Spleen (tissue), 11 donors: ENCODE measurements at regions not wholly inside any gene's neighbourhood (a gene's known extent, or its start where the extent isn't known, plus 50 kb on each side); places are given as distances from the start of the nearest gene placed in this dataset.

ENCODE experiments used
- DNase-seq: peaks from one replicate; pipeline ENCODE4 v3.0.0-alpha.2; 2020
- H3K27ac ChIP-seq, 8 donors: fragments of 200-600 bp; sonication (generic) in 7 of 8; 1 replicate in 4 of 8; 2 replicates in 4 of 8; pipeline versions ENCODE4 v1.5.0 to v1.8.0; 2016 to 2021; ENCODE audit warnings: inconsistent platforms in 4 of 8, mild to moderate bottlenecking in 4 of 8, moderate library complexity in 1 of 8
- H3K27me3 ChIP-seq, 7 donors: fragments of 200-600 bp; sonication (generic) in 6 of 7; replicated peaks in 1 of 7; 1 replicate in 4 of 7; 2 replicates in 3 of 7; pipeline versions ENCODE4 v1.5.0 to v1.8.0; 2016 to 2021; ENCODE audit warnings: inconsistent platforms in 3 of 7, mild to moderate bottlenecking in 1 of 7
- H3K36me3 ChIP-seq, 6 donors: fragments of 200-600 bp; sonication (generic) in 5 of 6; 1 replicate in 4 of 6; 2 replicates in 2 of 6; pipeline versions ENCODE4 v1.5.0 to v1.8.0; 2016 to 2021; ENCODE audit warnings: inconsistent platforms in 2 of 6
- H3K4me1 ChIP-seq, 6 donors: fragments of 200-600 bp; sonication (generic) in 5 of 6; 1 replicate in 3 of 6; 2 replicates in 3 of 6; pipeline versions ENCODE4 v1.5.0 to v1.8.0; 2016 to 2021; ENCODE audit warnings: inconsistent platforms in 3 of 6
- H3K4me3 ChIP-seq, 8 donors: fragments of 200-600 bp; sonication (generic) in 7 of 8; 1 replicate in 4 of 8; 2 replicates in 4 of 8; pipeline versions ENCODE4 v1.5.0 to v1.8.0; 2016 to 2021; ENCODE audit warnings: inconsistent platforms in 4 of 8, mild to moderate bottlenecking in 4 of 8, moderate library complexity in 2 of 8
- H3K9me3 ChIP-seq, 8 donors: fragments of 200-600 bp; sonication (generic) in 7 of 8; 1 replicate in 4 of 8; 2 replicates in 4 of 8; pipeline versions ENCODE4 v1.5.0 to v1.8.0; 2016 to 2021; ENCODE audit warnings: inconsistent platforms in 4 of 8
- CTCF ChIP-seq, 11 experiments: fragments of 200-600 bp in 7 of 11; fragments of 450-650 bp in 4 of 11; sonication (generic) in 4 of 11; IDR thresholded peaks in 8 of 11; conservative IDR thresholded peaks in 3 of 11; 1 replicate in 7 of 11; 2 replicates in 4 of 11; pipeline versions ENCODE4 v1.4.0 to v1.8.0; 2016 to 2021; ENCODE audit warnings: antibody characterized with exemption in 11 of 11, inconsistent platforms in 4 of 11, mild to moderate bottlenecking in 1 of 11
- POLR2A ChIP-seq, 3 donors: fragments of 450-650 bp; IDR thresholded peaks; one replicate each; pipeline ENCODE4 v1.5.1; 2017; ENCODE audit warnings: antibody characterized with exemption in 3 of 3, mild to moderate bottlenecking in 1 of 3
- POLR2AphosphoS5 ChIP-seq, 3 donors: sonication (generic); formaldehyde crosslinking; IDR thresholded peaks; one replicate each; pipeline ENCODE4 v1.5.1; 2017; ENCODE audit warnings: antibody characterized with exemption in 3 of 3
- WGBS, 5 donors: extraction: QIAGEN DNeasy Blood & Tissue Kit in 3 of 5; methylation state at CpG; one replicate each; pipeline versions ENCODE4 v1.1.5 to v1.1.7; 2013 to 2018; 5-methylcytosine and 5-hydroxymethylcytosine counted together
- intact Hi-C: fragments of 100-400 bp; cut with DNase I; formaldehyde crosslinking; loops from one replicate; pipeline ENCODE4 v1.15.0; 2023; ENCODE audit warnings: low total_unique reads
- donor health status: healthy with polysubstance abuse.
- donor health status: DM: no; HTN: no; CAD: no; lungs with moderate emphysema.
- donor health status: DM: no; HTN: no; CAD: no.
- donor health status: Bipolar disorder and iron deficiency.
- donor health status: healthy.
- donor health status: DM: no; HTN: no; CAD: no.
- donor health status: DM: yes; HTN: yes; CAD: no.

GRCh38 chr15:81481346-81481745 lies 107.3 kb upstream of the TMC3 start:
- Histone ChIP-seq H3K36me3 (no peaks in the 10 kb centered on the region), H3K27me3 (no peaks in the 10 kb centered on the region), H3K4me1 (peaks cover 0 to 4% (median 0%) of the 10 kb centered on the region in 6 donors), H3K27ac (no peak overlapping the region), H3K9me3 (no peaks in the 10 kb centered on the region), H3K4me3 (no peak overlapping the region)
- intact Hi-C loops: loop anchor here (5.0 kb wide), 2 partner anchors 456 to 661 kb away; no protein-coding TSS in a partner anchor
- WGBS, 5 donors: 77 to 92% (median 85%) methylated on average over 7 of the region's 7 CpGs
- TF ChIP-seq POLR2A (IDR thresholded peaks at IDR 0.05) (no peak), POLR2AphosphoS5 (IDR thresholded peaks at IDR 0.05) (no peak), CTCF (IDR thresholded peaks at IDR 0.05 in 8 of 11, conservative IDR thresholded peaks at IDR 0.05 in 3 of 11) (no peak)
- no peak for DNase-seq

- no peaks in the 10 kb centered on the region for H3K36me3 ChIP-seq
- no peaks in the 10 kb centered on the region for H3K27me3 ChIP-seq
- no peak overlapping the region for H3K27ac ChIP-seq
- peaks cover 0 to 4% (median 0%) of the 10 kb centered on the region in 6 donors for H3K4me1 ChIP-seq
- WGBS, 5 donors: 43 to 50% (median 47%) methylated on average over 7 of the region's 7 CpGs
- no peak for DNase-seq
- H3K9me3 ChIP-seq: no peaks in the 10 kb centered on the region
- intact Hi-C loops: loop anchor here (5.0 kb wide), 2 partner anchors 457 to 662 kb away; no protein-coding TSS in a partner anchor
- no peak overlapping the region for H3K4me3 ChIP-seq
- no peak for TF ChIP-seq POLR2A (IDR thresholded peaks at IDR 0.05)
- peak; percentile 49 to 88 (median 78) for TF ChIP-seq CTCF (IDR thresholded peaks at IDR 0.05 in 8 of 11, conservative IDR thresholded peaks at IDR 0.05 in 3 of 11)
Observed at GRCh38 chr15:81480645-81481053, 106.6 kb upstream of the TMC3 start.

- no peaks in the 10 kb centered on the region for H3K36me3 ChIP-seq
- H3K27me3 ChIP-seq: peaks cover 0 to 4% (median 0%) of the 10 kb centered on the region in 7 donors
- H3K4me1 ChIP-seq: peaks cover 0 to 4% (median 0%) of the 10 kb centered on the region in 6 donors
- DNase-seq: no peak
- no peak overlapping the region for H3K27ac ChIP-seq
- H3K4me3 ChIP-seq: no peak overlapping the region
- 72 to 88% (median 85%) methylated on average over 2 of the region's 2 CpGs for WGBS, 5 donors
- TF ChIP-seq POLR2A (IDR thresholded peaks at IDR 0.05) (no peak), POLR2AphosphoS5 (IDR thresholded peaks at IDR 0.05) (no peak), CTCF (IDR thresholded peaks at IDR 0.05 in 8 of 11, conservative IDR thresholded peaks at IDR 0.05 in 3 of 11) (no peak)
- H3K9me3 ChIP-seq: no peaks in the 10 kb centered on the region
- intact Hi-C loops: no loop called here
Observed at GRCh38 chr15:81478354-81478753, 104.3 kb upstream of the TMC3 start.

- no peak overlapping the region for H3K4me3 ChIP-seq
- DNase-seq: no peak
- H3K27ac ChIP-seq: no peak overlapping the region
- TF ChIP-seq CTCF (IDR thresholded peaks at IDR 0.05 in 8 of 11, conservative IDR thresholded peaks at IDR 0.05 in 3 of 11) (no peak), POLR2A (IDR thresholded peaks at IDR 0.05) (no peak), POLR2AphosphoS5 (IDR thresholded peaks at IDR 0.05) (no peak)
- intact Hi-C loops: no loop called here
- H3K4me1 ChIP-seq: peaks cover 0 to 4% (median 0%) of the 10 kb centered on the region in 6 donors
- 68 to 91% (median 73%) methylated on average over 1 of the region's 1 CpG for WGBS, 5 donors
- no peaks in the 10 kb centered on the region for H3K36me3 ChIP-seq
- no peaks in the 10 kb centered on the region for H3K9me3 ChIP-seq
- peaks cover 0 to 4% (median 0%) of the 10 kb centered on the region in 7 donors for H3K27me3 ChIP-seq
Observed at GRCh38 chr15:81475926-81476325, 101.9 kb upstream of the TMC3 start.
